ENCODE measurements at regions not wholly inside any gene's neighbourhood (a gene's known extent, or its start where the extent isn't known, plus 50 kb on each side); places are given as distances from the start of the nearest gene placed in this dataset.

DNA sequence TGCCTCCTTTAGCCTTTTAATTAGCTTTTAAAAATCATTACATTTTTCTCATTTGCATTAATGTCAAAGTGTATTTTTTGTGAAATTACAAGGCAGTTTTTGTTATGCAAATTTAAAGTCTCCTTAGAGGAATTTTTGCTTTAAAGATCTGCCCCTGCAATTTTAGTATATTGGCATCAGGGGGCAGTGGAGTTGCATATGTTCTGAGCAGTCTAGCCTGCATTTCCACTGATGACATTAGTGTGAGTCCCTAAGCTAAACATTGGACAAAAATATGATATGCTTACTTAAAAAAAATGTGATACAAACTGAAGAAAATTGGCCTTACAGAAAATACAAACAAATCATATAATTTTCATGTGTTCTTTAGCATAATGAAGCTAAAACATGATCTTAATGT lies 426.5 kb downstream of the SLC4A3 start:
- Histone ChIP-seq H3K4ac (ENCODE audit: low read depth, low read length) (no peak overlapping the region), H2BK20ac (ENCODE audit: low read depth, low read length, poor library complexity, severe bottlenecking) (no peak overlapping the region), H3K27me3 (ENCODE audit: insufficient read depth, low read length) (no peaks in the 10 kb centered on the region), H4K5ac (ENCODE audit: insufficient read length, low read depth, low read length) (no peak overlapping the region), H3K18ac (ENCODE audit: insufficient read length, low read depth, low read length) (no peak overlapping the region), H3K79me2 (ENCODE audit: insufficient read depth, low read length) (no peaks in the 10 kb centered on the region), H2BK5ac (ENCODE audit: insufficient read length, low read length) (no peak overlapping the region), H2BK12ac (ENCODE audit: insufficient read length, low read depth, low read length) (no peak overlapping the region), H4K91ac (ENCODE audit: insufficient read length, low read depth, low read length) (no peak overlapping the region), H3K27ac (ENCODE audit: insufficient read length, low read depth, low read length) (no peak overlapping the region), H3K79me1 (ENCODE audit: insufficient read depth, low read depth, low read length, poor library complexity, severe bottlenecking) (no peaks in the 10 kb centered on the region), H3K9me3 (ENCODE audit: control insufficient read depth, low read depth, low read length) (no peaks in the 10 kb centered on the region), H3K9ac (ENCODE audit: extremely low read depth, insufficient read length, low read length) (no peak overlapping the region), H2BK15ac (ENCODE audit: low read depth, low read length) (no peak overlapping the region), H3K4me1 (ENCODE audit: insufficient read depth, low read length) (no peaks in the 10 kb centered on the region), H3K23me2 (ENCODE audit: insufficient read length, low read depth, low read length, poor library complexity, severe bottlenecking) (no peaks in the 10 kb centered on the region), H2AFZ (ENCODE audit: low read length) (no peak overlapping the region), H2BK120ac (ENCODE audit: low read depth, low read length, poor library complexity, severe bottlenecking) (no peak overlapping the region), H4K20me1 (ENCODE audit: control insufficient read depth, insufficient read depth, insufficient read length) (no peaks in the 10 kb centered on the region), H2AK5ac (ENCODE audit: insufficient read length, low read length) (no peak overlapping the region), H3T11ph (ENCODE audit: low read length) (no peak overlapping the region), H3K23ac (ENCODE audit: insufficient read length, low read depth, low read length) (no peak overlapping the region), H3K14ac (ENCODE audit: insufficient read depth, low read length) (no peak overlapping the region), H3K56ac (ENCODE audit: insufficient read length, low read depth, low read length) (no peak overlapping the region), H4K8ac (replicated peaks; ENCODE audit: insufficient read length, low read depth, low read length) (no peak overlapping the region), H3K4me2 (ENCODE audit: insufficient read depth, insufficient read length, low read length) (no peak overlapping the region)
- Mint-ChIP-seq H3K4me3 (no peak overlapping the region), H3K27ac (no peak overlapping the region), H3K4me1 (no peaks in the 10 kb centered on the region), H3K27me3 (ENCODE audit: low read depth) (peaks cover 1% of the 10 kb centered on the region), H3K9me3 (peaks cover 16 to 17% of the 10 kb centered on the region in 2 experiments), H3K36me3 (ENCODE audit: insufficient read depth in 1 of 3, low read depth in 3 of 3) (peaks cover 5 to 17% (median 9%) of the 10 kb centered on the region in 3 experiments; a peak in 5 of 7 replicates)
- TF ChIP-seq, protein P1, sequence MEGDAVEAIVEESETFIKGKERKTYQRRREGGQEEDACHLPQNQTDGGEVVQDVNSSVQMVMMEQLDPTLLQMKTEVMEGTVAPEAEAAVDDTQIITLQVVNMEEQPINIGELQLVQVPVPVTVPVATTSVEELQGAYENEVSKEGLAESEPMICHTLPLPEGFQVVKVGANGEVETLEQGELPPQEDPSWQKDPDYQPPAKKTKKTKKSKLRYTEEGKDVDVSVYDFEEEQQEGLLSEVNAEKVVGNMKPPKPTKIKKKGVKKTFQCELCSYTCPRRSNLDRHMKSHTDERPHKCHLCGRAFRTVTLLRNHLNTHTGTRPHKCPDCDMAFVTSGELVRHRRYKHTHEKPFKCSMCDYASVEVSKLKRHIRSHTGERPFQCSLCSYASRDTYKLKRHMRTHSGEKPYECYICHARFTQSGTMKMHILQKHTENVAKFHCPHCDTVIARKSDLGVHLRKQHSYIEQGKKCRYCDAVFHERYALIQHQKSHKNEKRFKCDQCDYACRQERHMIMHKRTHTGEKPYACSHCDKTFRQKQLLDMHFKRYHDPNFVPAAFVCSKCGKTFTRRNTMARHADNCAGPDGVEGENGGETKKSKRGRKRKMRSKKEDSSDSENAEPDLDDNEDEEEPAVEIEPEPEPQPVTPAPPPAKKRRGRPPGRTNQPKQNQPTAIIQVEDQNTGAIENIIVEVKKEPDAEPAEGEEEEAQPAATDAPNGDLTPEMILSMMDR (conservative IDR thresholded peaks at IDR 0.05), result peak; percentile 71
- no peak for DNase-seq
